HG02970 (cell line): ENCODE measurements at regions not wholly inside any gene's neighbourhood (a gene's known extent, or its start where the extent isn't known, plus 50 kb on each side); places are given as distances from the start of the nearest gene placed in this dataset.

Experiments used
- ATAC-seq: cut with Tn5 transposase; IDR thresholded peaks from one replicate; pipeline ENCODE4 v1.9.1; 2021; ENCODE audit warnings: mild to moderate bottlenecking, moderate library complexity, moderate number of reproducible peaks; ENCODE audit not compliant: unreplicated experiment, low FRiP score

DNA sequence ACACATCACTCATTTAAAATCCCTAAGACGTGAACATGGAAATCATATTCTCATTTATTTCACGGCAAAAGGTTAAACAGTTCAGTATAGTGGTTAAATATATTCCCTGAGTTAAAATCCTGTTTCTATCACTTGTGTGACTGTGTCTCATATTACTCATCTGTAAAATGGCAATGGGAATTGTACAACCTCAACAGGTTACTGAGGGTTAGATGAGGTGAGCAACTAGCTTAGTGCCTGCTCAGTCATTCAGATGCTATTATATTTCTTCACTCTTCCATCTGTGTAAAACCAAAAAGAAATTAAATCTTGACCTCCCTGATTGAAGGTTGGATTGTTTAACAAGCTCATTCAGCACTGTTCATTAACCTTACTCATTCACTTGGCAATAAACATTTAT is 212.4 kb upstream of the STK17B start:
- ATAC-seq = no peak

DNA sequence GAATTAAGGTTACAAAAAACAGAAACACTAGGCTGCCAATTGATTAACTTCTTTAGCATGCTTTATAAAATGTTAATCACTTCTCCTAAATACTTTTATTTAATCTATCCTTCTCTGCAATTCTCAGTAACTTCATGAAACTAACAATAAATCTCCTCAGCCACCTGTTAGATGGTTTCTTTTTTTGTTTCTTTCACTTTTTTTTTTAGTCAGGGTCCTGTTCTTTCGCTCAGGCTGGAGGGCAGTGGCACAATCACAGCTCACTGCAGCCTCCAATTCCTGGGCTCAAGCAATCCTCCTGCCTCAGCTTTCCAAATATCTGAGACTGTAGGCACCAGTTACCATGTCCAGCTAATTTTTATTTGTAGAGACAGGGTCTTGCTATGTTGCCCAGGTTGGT is 213.4 kb upstream of the STK17B start:
- no peak for ATAC-seq

DNA sequence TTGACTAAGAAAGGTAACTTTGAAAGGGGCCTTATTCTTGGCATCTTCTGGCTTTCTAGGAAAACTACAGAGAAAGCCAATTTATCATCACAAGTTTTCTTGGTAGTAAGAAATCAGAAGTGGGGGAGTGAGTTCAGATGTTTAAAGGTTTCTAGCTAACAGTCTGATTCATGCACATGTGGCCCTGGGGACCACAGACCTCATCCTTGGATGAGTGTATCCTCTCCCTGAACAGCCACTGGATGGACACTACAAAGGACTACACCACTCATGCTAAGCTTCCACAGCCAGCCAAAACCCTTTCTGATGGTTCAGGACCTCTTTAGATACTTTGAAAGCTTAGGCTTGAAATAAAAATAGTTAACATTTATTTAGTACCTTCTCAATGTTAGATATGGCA is 218.3 kb upstream of the STK17B start:
- no peak for ATAC-seq

- no peak for ATAC-seq
Observed at GRCh38 chr2:196390243-196391148, 219.1 kb upstream of the STK17B start.

GRCh38 chr2:196391149-196391479 is 219.7 kb upstream of the STK17B start:
- no peak for ATAC-seq

- no peak for ATAC-seq
Observed at GRCh38 chr2:196399096-196399495, 227.7 kb upstream of the STK17B start.

- ATAC-seq = no peak
Observed at GRCh38 chr2:196399722-196400691, 228.6 kb upstream of the STK17B start.

- ATAC-seq = no peak
Observed at GRCh38 chr2:196403471-196403870, 232.1 kb upstream of the STK17B start.

GRCh38 chr2:196404276-196404675 is 232.9 kb upstream of the STK17B start:
- ATAC-seq = no peak

DNA sequence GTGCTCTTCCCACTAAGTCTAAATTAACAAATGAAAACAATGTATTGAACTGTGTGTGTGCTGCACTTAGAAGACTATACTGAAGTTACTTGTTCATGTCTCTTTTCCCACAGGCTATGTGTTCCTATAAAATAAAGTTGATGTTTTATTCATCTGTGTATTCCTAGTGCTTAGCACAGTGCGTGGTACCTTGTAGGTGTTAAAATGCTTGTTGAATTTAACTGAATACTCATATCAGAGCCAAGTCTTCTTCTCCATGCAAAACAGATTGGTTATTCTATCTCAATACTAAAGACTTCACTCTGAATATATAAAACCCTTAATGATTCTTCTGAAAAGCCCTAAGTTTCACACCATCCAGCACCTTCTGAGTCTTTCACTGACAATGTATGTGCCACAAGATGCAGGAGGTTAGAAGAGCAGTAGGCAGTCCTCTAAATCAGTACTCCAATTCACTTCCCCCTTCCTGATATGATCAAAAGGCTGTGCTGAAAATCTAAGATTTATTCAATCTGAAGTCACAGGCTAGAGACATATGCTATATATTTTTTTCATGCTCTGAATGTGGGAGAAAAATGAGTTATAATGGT is 231.7 kb upstream of the CCDC150 start:
- no peak for ATAC-seq

GRCh38 chr2:196409376-196409775 is 230.1 kb upstream of the CCDC150 start:
- no peak for ATAC-seq

- no peak for ATAC-seq
Observed at GRCh38 chr2:196410008-196410407, 229.5 kb upstream of the CCDC150 start.

GRCh38 chr2:196413821-196414274 is 225.7 kb upstream of the CCDC150 start:
- ATAC-seq = no peak

DNA sequence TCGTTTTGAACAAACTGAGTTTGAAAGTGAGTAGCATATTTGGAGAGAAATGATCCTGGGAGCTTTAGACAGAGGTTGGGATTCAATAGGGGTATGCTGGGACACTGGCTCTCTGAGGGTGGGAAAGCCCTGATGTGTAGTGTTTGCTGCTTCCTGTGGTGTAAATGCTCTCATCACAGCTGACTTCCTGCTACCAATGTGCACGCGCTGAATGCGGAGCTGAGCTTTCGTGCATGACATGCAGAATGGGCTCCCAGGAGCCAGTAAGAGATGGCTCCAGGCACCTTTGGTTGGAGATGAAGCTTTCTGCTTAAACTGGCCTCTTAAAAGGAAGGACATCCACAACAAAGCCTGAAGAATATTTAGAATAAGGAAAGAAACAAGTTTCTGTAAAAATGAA is 224.1 kb upstream of the CCDC150 start:
- no peak for ATAC-seq

- ATAC-seq = no peak
Observed at GRCh38 chr2:196420143-196420542, 219.4 kb upstream of the CCDC150 start.

DNA sequence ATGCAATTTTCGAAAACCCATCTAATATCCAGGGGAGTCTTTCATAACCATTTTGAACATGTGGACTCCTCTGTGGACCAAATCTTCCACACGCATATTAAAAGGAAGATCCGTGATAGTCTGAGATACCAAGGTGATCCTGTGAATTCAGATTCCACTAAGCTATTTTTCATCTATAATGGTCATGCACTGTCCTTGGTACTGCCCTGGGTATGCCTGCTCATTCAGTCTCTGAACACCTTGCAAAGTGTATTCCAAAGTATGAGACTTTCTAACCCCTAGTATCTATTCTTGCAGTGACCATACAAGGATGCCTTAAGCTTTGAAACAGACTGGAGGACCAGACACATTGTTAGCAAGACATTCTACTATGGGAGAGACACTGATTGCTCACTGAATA is 217.6 kb upstream of the CCDC150 start:
- no peak for ATAC-seq

DNA sequence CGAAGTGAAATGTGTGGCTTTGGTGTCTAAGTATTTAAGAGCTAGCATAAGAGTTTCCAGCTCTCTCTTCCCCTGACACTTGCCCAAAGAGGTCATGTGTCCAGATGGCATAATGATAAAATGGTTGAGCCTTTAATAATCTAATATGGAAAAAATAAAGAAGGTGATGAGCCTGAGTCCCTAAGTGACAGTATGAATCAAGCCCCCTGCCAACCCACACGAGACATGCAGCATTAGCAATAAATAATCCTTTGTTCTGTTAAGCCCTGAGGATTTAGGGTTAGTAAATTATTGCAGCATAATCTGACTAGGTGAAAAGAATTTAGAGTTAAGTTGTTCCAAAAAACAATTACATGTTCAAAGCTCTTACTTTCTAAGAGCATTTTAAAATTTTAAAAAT is 217.2 kb upstream of the CCDC150 start:
- no peak for ATAC-seq

- no peak for ATAC-seq
Observed at GRCh38 chr2:196426122-196426521, 213.4 kb upstream of the CCDC150 start.

- ATAC-seq = no peak
Observed at GRCh38 chr2:196427986-196428634, 211.4 kb upstream of the CCDC150 start.

GRCh38 chr2:196431076-196431475 is 208.4 kb upstream of the CCDC150 start:
- no peak for ATAC-seq
